Liver (tissue), 8 donors: ENCODE measurements at regions not wholly inside any gene's neighbourhood (a gene's known extent, or its start where the extent isn't known, plus 50 kb on each side); places are given as distances from the start of the nearest gene placed in this dataset.

Experiments used
- DNase-seq: peaks from one replicate; pipeline ENCODE4 v3.0.0-alpha.2; 2017; ENCODE audit warnings: low spot score
- H3K27ac ChIP-seq, 2 donors: one replicate each; pipeline ENCODE4 v1.7.0; 2013; ENCODE audit warnings: inconsistent platforms in 2 of 2, low read length in 2 of 2, control low read depth in 1 of 2, low read depth in 1 of 2, mild to moderate bottlenecking in 1 of 2
- H3K27me3 ChIP-seq, 4 donors: one replicate each; pipeline versions ENCODE4 v1.6.1 to v1.7.0; 2013; ENCODE audit warnings: low read length in 3 of 4, inconsistent platforms in 1 of 4, mild to moderate bottlenecking in 1 of 4, moderate library complexity in 1 of 4; ENCODE audit not compliant: control insufficient read depth in 4 of 4, insufficient read depth in 4 of 4
- H3K36me3 ChIP-seq, 4 donors: one replicate each; pipeline versions ENCODE4 v1.6.1 to v1.7.0; 2013; ENCODE audit warnings: low read length in 3 of 4, mild to moderate bottlenecking in 3 of 4, low read depth in 1 of 4, moderate library complexity in 1 of 4; ENCODE audit not compliant: control insufficient read depth in 4 of 4, insufficient read depth in 3 of 4
- H3K4me1 ChIP-seq, 4 donors: one replicate each; pipeline versions ENCODE4 v1.6.1 to v1.7.0; 2013; ENCODE audit warnings: low read length in 3 of 4, mild to moderate bottlenecking in 3 of 4, moderate library complexity in 1 of 4; ENCODE audit not compliant: control insufficient read depth in 4 of 4, insufficient read depth in 4 of 4
- H3K4me3 ChIP-seq, 3 donors: one replicate each; pipeline versions ENCODE4 v1.6.1 to v1.7.0; 2013; ENCODE audit warnings: low read length in 3 of 3, control low read depth in 1 of 3, low read depth in 1 of 3, mild to moderate bottlenecking in 1 of 3
- H3K9ac ChIP-seq, 2 donors: one replicate each; pipeline ENCODE4 v1.7.0; 2013; ENCODE audit warnings: low read length in 2 of 2, mild to moderate bottlenecking in 2 of 2, moderate library complexity in 2 of 2, control low read depth in 1 of 2, low read depth in 1 of 2
- H3K9me3 ChIP-seq, 4 donors: one replicate each; pipeline versions ENCODE4 v1.6.1 to v1.7.0; 2013; ENCODE audit warnings: low read length in 3 of 4; ENCODE audit not compliant: control insufficient read depth in 4 of 4
- EGR1 ChIP-seq, 2 donors: IDR thresholded peaks; 2 replicates each; pipeline ENCODE4 v1.6.1; 2016 to 2018; ENCODE audit warnings: antibody characterized with exemption in 2 of 2, low read depth in 2 of 2
- FOXA1 ChIP-seq: IDR thresholded peaks from 2 replicates; pipeline ENCODE4 v1.6.1; 2016; ENCODE audit warnings: antibody characterized with exemption
- FOXA2 ChIP-seq: IDR thresholded peaks from 2 replicates; pipeline ENCODE4 v1.6.1; 2016; ENCODE audit warnings: antibody characterized with exemption
- GABPA ChIP-seq, 2 donors: IDR thresholded peaks in 1 of 2; conservative IDR thresholded peaks in 1 of 2; 2 replicates each; pipeline ENCODE4 v1.6.1; 2016; ENCODE audit warnings: antibody characterized with exemption in 2 of 2, mild to moderate bottlenecking in 1 of 2, moderate library complexity in 1 of 2
- HNF4A ChIP-seq, 2 donors: conservative IDR thresholded peaks; 2 replicates each; pipeline ENCODE4 v1.6.1; 2016; ENCODE audit warnings: antibody characterized with exemption in 2 of 2, mild to moderate bottlenecking in 2 of 2
- HNF4G ChIP-seq: IDR thresholded peaks from 2 replicates; pipeline ENCODE4 v1.6.1; 2016; ENCODE audit warnings: antibody characterized with exemption
- JUND ChIP-seq, 2 donors: IDR thresholded peaks; 2 replicates each; pipeline ENCODE4 v1.6.1; 2016; ENCODE audit warnings: antibody characterized with exemption in 2 of 2
- NR2F2 ChIP-seq: IDR thresholded peaks from 2 replicates; pipeline ENCODE4 v1.6.1; 2016; ENCODE audit warnings: antibody characterized with exemption
- RAD21 ChIP-seq, 2 donors: IDR thresholded peaks; 2 replicates each; pipeline ENCODE4 v1.6.1; 2016; ENCODE audit warnings: antibody characterized with exemption in 2 of 2, mild to moderate bottlenecking in 2 of 2
- RXRA ChIP-seq, 2 donors: IDR thresholded peaks; 2 replicates each; pipeline ENCODE4 v1.6.1; 2017 to 2018; ENCODE audit warnings: antibody characterized with exemption in 2 of 2, mild to moderate bottlenecking in 1 of 2
- SP1 ChIP-seq: IDR thresholded peaks from 2 replicates; pipeline ENCODE4 v1.6.1; 2018; ENCODE audit warnings: antibody characterized with exemption, mild to moderate bottlenecking
- TAF1 ChIP-seq: conservative IDR thresholded peaks from 2 replicates; pipeline ENCODE4 v1.6.1; 2016; ENCODE audit warnings: antibody characterized with exemption, mild to moderate bottlenecking
- YY1 ChIP-seq: IDR thresholded peaks from 2 replicates; pipeline ENCODE4 v1.6.1; 2016; ENCODE audit warnings: antibody characterized with exemption, mild to moderate bottlenecking
- WGBS: extraction: QIAGEN DNeasy Blood & Tissue Kit; methylation state at CpG from one replicate; pipeline ENCODE4 v1.1.7; 2013; 5-methylcytosine and 5-hydroxymethylcytosine counted together
- TF ChIP-seq, protein P1 (sequence below): IDR thresholded peaks from 2 replicates; pipeline ENCODE4 v1.6.1; 2016; ENCODE audit warnings: antibody characterized with exemption
- TF ChIP-seq, protein P2 (sequence below): IDR thresholded peaks from 2 replicates; pipeline ENCODE4 v1.6.1; 2016; ENCODE audit warnings: antibody characterized with exemption, mild to moderate bottlenecking
- TF ChIP-seq, protein P3 (sequence below): IDR thresholded peaks from 2 replicates; pipeline ENCODE4 v1.6.1; 2016; ENCODE audit warnings: antibody characterized with exemption
- TF ChIP-seq, protein P4 (sequence below): fragments of 150-350 bp; IDR thresholded peaks from 2 replicates; pipeline ENCODE4 v1.5.1; 2017; ENCODE audit warnings: improper control_type of control experiment, low read depth, low read length; ENCODE audit not compliant: missing input control
- TF ChIP-seq, protein P5 (sequence below): IDR thresholded peaks from 2 replicates; pipeline ENCODE4 v1.6.1; 2016; ENCODE audit warnings: antibody characterized with exemption
- donor health status: healthy.
- donor health status: healthy.
- donor health status: healthy.
- donor health status: healthy.
- donor health status: healthy.

DNA sequence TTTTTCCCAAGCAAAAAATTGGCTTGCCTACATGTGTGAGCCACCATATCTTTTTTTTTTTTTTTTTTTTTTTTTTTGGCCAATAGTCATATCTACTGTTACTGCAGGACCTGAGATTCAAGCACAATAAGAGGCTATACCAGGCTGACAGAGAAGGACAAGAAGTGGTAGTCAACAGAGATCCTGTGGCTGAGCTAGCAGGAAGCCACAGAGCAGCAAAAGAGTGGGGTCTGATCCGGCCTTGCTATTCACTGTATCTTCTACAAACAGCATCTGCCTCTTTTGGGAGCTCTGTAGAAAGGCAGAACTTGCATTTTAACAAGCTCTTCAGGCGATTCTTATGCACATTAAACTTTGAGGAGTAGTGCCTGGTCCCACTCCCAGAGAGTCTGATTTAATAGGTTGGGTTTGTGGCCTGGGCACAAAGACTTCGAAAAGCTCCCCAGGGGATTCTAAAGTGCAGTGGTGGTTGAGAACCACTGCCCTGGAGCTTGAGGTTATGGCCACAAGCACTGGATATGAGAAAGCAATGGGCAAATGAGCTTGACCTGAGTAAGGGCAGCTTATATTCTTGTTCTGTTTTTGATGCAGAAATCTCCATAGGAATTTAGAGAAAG is 162.8 kb downstream of the PIK3R1 start:
- H3K27me3 ChIP-seq, result no peaks in the 10 kb centered on the region
- TF ChIP-seq RAD21 (IDR thresholded peaks at IDR 0.05) (no peak), HNF4A (conservative IDR thresholded peaks at IDR 0.05) (no peak), YY1 (no peak), RXRA (IDR thresholded peaks at IDR 0.05) (no peak), TAF1 (no peak), GABPA (IDR thresholded peaks at IDR 0.05 in 1 of 2, conservative IDR thresholded peaks at IDR 0.05 in 1 of 2) (no peak), SP1 (no peak), NR2F2 (no peak), FOXA1 (no peak), EGR1 (IDR thresholded peaks at IDR 0.05; ENCODE audit: low read depth in 2 of 2) (no peak), HNF4G (no peak), JUND (IDR thresholded peaks at IDR 0.05) (no peak), FOXA2 (no peak)
- TF ChIP-seq, protein P1, sequence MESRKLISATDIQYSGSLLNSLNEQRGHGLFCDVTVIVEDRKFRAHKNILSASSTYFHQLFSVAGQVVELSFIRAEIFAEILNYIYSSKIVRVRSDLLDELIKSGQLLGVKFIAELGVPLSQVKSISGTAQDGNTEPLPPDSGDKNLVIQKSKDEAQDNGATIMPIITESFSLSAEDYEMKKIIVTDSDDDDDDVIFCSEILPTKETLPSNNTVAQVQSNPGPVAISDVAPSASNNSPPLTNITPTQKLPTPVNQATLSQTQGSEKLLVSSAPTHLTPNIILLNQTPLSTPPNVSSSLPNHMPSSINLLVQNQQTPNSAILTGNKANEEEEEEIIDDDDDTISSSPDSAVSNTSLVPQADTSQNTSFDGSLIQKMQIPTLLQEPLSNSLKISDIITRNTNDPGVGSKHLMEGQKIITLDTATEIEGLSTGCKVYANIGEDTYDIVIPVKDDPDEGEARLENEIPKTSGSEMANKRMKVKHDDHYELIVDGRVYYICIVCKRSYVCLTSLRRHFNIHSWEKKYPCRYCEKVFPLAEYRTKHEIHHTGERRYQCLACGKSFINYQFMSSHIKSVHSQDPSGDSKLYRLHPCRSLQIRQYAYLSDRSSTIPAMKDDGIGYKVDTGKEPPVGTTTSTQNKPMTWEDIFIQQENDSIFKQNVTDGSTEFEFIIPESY, result no peak
- TF ChIP-seq, protein P2, sequence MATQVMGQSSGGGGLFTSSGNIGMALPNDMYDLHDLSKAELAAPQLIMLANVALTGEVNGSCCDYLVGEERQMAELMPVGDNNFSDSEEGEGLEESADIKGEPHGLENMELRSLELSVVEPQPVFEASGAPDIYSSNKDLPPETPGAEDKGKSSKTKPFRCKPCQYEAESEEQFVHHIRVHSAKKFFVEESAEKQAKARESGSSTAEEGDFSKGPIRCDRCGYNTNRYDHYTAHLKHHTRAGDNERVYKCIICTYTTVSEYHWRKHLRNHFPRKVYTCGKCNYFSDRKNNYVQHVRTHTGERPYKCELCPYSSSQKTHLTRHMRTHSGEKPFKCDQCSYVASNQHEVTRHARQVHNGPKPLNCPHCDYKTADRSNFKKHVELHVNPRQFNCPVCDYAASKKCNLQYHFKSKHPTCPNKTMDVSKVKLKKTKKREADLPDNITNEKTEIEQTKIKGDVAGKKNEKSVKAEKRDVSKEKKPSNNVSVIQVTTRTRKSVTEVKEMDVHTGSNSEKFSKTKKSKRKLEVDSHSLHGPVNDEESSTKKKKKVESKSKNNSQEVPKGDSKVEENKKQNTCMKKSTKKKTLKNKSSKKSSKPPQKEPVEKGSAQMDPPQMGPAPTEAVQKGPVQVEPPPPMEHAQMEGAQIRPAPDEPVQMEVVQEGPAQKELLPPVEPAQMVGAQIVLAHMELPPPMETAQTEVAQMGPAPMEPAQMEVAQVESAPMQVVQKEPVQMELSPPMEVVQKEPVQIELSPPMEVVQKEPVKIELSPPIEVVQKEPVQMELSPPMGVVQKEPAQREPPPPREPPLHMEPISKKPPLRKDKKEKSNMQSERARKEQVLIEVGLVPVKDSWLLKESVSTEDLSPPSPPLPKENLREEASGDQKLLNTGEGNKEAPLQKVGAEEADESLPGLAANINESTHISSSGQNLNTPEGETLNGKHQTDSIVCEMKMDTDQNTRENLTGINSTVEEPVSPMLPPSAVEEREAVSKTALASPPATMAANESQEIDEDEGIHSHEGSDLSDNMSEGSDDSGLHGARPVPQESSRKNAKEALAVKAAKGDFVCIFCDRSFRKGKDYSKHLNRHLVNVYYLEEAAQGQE, result no peak
- TF ChIP-seq, protein P3, sequence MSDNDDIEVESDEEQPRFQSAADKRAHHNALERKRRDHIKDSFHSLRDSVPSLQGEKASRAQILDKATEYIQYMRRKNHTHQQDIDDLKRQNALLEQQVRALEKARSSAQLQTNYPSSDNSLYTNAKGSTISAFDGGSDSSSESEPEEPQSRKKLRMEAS, result no peak
- TF ChIP-seq, protein P4, sequence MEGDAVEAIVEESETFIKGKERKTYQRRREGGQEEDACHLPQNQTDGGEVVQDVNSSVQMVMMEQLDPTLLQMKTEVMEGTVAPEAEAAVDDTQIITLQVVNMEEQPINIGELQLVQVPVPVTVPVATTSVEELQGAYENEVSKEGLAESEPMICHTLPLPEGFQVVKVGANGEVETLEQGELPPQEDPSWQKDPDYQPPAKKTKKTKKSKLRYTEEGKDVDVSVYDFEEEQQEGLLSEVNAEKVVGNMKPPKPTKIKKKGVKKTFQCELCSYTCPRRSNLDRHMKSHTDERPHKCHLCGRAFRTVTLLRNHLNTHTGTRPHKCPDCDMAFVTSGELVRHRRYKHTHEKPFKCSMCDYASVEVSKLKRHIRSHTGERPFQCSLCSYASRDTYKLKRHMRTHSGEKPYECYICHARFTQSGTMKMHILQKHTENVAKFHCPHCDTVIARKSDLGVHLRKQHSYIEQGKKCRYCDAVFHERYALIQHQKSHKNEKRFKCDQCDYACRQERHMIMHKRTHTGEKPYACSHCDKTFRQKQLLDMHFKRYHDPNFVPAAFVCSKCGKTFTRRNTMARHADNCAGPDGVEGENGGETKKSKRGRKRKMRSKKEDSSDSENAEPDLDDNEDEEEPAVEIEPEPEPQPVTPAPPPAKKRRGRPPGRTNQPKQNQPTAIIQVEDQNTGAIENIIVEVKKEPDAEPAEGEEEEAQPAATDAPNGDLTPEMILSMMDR, result no peak
- TF ChIP-seq, protein P5, sequence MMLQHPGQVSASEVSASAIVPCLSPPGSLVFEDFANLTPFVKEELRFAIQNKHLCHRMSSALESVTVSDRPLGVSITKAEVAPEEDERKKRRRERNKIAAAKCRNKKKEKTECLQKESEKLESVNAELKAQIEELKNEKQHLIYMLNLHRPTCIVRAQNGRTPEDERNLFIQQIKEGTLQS, result no peak
- WGBS, result 84% methylated on average over 3 of the region's 3 CpGs
- no peaks in the 10 kb centered on the region for H3K9me3 ChIP-seq
- H3K36me3 ChIP-seq, result no peaks in the 10 kb centered on the region
- H3K4me3 ChIP-seq, result no peak overlapping the region
- no peak overlapping the region for H3K27ac ChIP-seq
- no peak for DNase-seq
- H3K9ac ChIP-seq, result no peak overlapping the region
- H3K4me1 ChIP-seq, result no peaks in the 10 kb centered on the region
